ENCODE measurements at regions not wholly inside any gene's neighbourhood (a gene's known extent, or its start where the extent isn't known, plus 50 kb on each side); places are given as distances from the start of the nearest gene placed in this dataset.

DNA sequence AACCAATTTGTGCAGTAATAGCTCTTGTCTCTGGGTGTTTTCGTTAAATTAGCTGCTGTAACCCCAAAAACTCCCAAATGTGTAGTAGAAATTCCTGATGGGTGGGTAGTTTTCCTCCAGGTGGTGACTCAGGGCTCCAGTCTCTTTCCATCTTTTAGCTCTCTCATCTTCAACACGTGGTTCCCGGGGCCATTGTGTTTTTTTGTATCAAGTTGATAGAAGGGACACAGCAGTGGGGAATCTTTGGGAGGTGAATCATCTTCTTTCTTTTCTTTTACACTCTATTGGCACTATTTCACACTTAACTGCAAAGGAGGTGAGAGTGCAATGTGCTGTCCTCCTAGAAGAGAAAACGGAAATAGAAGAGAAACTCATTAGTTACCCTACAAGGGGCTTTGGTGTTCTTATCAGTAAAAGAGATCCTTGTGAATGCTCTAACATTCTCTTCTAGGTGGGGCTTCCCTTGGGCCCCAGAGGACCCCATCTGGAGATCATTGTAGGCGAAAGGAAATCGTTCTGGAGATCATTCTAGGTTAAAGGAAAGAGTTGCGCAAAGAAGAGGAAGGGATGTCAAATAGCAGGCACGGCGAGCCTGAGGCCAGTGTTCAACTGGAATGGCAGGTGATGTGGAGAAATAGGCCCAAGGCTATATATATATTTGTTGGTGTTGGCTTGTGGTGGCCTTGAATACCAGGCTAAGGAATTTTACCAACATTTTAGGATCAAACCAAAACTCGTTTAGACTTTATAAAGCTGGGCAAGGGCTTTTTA lies 68.2 kb upstream of the ACSL1 start:
- Mint-ChIP-seq H3K36me3 (no peaks in the 10 kb centered on the region), H3K9me3 (peaks cover 4% of the 10 kb centered on the region), H3K4me3 (no peak overlapping the region), H3K27me3 (peaks cover 9% of the 10 kb centered on the region), H3K27ac (no peak overlapping the region), H3K4me1 (ENCODE audit: unreplicated experiment) (peaks cover 9% of the 10 kb centered on the region)
- TF ChIP-seq CTCF (conservative IDR thresholded peaks at IDR 0.05), result no peak
- no peak for DNase-seq (ENCODE audit: extremely low spot score, unreplicated experiment)

- Mint-ChIP-seq H3K4me3 (no peak overlapping the region), H3K27me3 (peaks cover 9% of the 10 kb centered on the region), H3K9me3 (peaks cover 4% of the 10 kb centered on the region), H3K4me1 (ENCODE audit: unreplicated experiment) (peaks cover 12% of the 10 kb centered on the region), H3K27ac (no peak overlapping the region), H3K36me3 (no peaks in the 10 kb centered on the region)
- TF ChIP-seq CTCF (conservative IDR thresholded peaks at IDR 0.05), result no peak
- no peak for DNase-seq (ENCODE audit: extremely low spot score, unreplicated experiment)
These were observed 69.4 kb upstream of the ACSL1 start for GRCh38 chr4:184895012-184895695.

DNA sequence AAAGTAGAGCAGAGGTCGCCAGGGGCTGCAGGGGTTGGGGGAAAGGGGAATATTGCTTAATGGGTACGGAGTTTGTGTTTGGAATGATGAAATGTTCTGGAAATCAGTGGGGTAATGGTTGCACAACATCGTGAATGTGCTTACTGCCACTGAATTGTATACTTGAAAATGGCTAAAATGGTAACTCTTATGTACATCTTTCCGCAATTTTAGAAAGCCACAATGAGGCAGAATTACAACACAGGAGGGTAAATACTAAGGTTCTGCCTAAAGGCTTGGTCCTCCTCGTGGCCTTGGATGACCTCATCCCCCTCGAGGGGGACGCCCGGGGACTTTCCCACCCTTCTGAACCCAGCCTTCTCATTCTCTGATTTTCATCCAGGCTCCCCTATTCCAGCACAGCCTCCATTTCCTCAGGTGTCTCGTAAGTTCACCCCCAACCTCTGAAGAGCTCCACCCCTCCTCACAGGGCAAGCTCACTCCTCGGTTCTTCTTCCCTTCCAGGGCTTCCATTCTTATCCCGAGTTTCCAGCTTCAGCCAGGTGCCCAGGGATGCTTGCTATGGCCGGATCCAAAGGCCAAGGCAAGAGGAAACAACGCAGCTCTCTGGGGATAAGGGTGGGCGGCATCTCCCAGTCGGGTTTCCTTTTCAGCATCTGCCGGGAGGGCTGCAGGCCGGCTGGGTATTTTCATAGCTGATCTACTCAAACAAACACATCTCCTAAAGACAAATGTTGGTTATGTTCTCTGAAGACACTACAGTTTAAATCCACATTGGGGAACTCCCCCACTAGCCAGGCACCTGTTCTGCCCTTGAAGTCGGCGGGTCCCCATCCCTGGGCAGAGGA lies 71.3 kb upstream of the ACSL1 start:
- H3K4me3 Mint-ChIP-seq, result no peak overlapping the region
- H3K9me3 Mint-ChIP-seq, result peaks cover 4% of the 10 kb centered on the region
- TF ChIP-seq CTCF (conservative IDR thresholded peaks at IDR 0.05), result no peak
- no peak overlapping the region for H3K27ac Mint-ChIP-seq
- peaks cover 9% of the 10 kb centered on the region for H3K27me3 Mint-ChIP-seq
- peaks cover 12% of the 10 kb centered on the region for H3K4me1 Mint-ChIP-seq (ENCODE audit: unreplicated experiment)
- DNase-seq (ENCODE audit: extremely low spot score, unreplicated experiment), result no peak
- no peaks in the 10 kb centered on the region for H3K36me3 Mint-ChIP-seq

DNA sequence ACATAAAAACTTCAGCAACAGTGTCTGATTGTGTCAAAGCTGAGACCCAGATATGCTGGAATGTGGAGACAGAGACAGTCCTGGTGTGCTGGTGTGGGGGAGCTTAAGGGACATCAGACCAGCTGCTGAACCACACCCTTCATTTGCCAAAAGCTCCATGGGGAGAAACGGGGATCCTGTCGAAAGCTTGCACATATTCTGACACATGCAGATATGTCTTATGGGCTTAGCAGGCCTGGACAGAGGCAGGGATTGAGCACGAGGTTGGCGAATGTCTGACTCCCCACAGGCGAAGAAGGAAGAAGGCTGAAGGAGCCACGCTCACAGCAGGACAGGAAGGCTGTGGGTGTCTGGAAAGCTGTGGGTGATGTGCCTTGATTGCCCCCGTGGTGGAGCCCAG lies 72.1 kb upstream of the ACSL1 start:
- Mint-ChIP-seq H3K27ac (no peak overlapping the region), H3K36me3 (no peaks in the 10 kb centered on the region), H3K9me3 (peaks cover 4% of the 10 kb centered on the region), H3K4me3 (no peak overlapping the region), H3K27me3 (peaks cover 9% of the 10 kb centered on the region), H3K4me1 (ENCODE audit: unreplicated experiment) (peaks cover 12% of the 10 kb centered on the region)
- DNase-seq (ENCODE audit: extremely low spot score, unreplicated experiment), result no peak
- TF ChIP-seq CTCF (conservative IDR thresholded peaks at IDR 0.05), result no peak

DNA sequence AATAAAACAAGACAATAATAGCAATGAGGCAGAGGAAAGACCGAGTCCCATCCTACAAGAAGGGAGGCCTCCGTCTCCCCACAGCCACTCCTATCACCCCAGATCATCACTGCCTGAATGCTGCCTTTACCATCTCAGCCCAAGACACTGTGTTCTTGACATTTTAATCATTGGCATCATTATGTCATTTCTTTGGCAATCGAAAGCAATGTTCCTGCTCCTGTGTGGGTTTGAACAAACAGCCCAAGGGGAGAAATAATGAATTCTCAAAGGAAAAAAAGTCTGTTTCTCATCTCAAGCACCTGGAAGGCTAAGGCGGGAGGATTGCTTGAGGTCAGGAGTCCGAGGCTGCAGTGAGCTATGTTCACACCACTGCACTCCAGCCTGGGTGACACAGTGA lies 73.0 kb upstream of the ACSL1 start:
- no peak for DNase-seq (ENCODE audit: extremely low spot score, unreplicated experiment)
- H3K4me3 Mint-ChIP-seq, result no peak overlapping the region
- H3K27ac Mint-ChIP-seq, result no peak overlapping the region
- H3K9me3 Mint-ChIP-seq, result peaks cover 4% of the 10 kb centered on the region
- no peaks in the 10 kb centered on the region for H3K36me3 Mint-ChIP-seq
- H3K4me1 Mint-ChIP-seq (ENCODE audit: unreplicated experiment), result peaks cover 12% of the 10 kb centered on the region
- TF ChIP-seq CTCF (conservative IDR thresholded peaks at IDR 0.05), result no peak
- H3K27me3 Mint-ChIP-seq, result peaks cover 8% of the 10 kb centered on the region

All from type B pancreatic cell (in vitro differentiated cells).